IMR-90 (cell line): ENCODE measurements at regions not wholly inside any gene's neighbourhood (a gene's known extent, or its start where the extent isn't known, plus 50 kb on each side); places are given as distances from the start of the nearest gene placed in this dataset.

Source experiments
- ATAC-seq: fragments of 200-7000 bp; cut with Tn5 transposase; 2 replicates; pipeline ENCODE4 v1.9.1; 2020; ENCODE audit warnings: low read depth, mild to moderate bottlenecking, moderate library complexity
- BruUV-seq: library from RNA; stranded (reverse); fragments of 400-500 nt; replicated peaks from 2 replicates; lab custom pipeline; 2021; lab: Mats Ljungman, UMichigan
- CTCF ChIA-PET: fragments of 300-600 bp; formaldehyde crosslinking; extraction: SDS; loops from one replicate; lab custom pipeline; 2021; ENCODE audit warnings: antibody characterized with exemption; lab: Yijun Ruan, JAX
- POLR2A ChIA-PET: fragments of 300-600 bp; sonication (Branson Sonifier 250); formaldehyde crosslinking; loops from one replicate; lab custom pipeline; 2022; ENCODE audit warnings: antibody characterized with exemption; ENCODE audit not compliant: unreplicated experiment; lab: Charles Lee
- DNase-seq: peaks from one replicate; pipeline ENCODE4 v3.0.0; 2013
- H2AFZ ChIP-seq: replicated peaks from 2 replicates; pipeline ENCODE3; 2013; ENCODE audit warnings: low read length, mild to moderate bottlenecking; ENCODE audit not compliant: poor library complexity
- H2AK5ac ChIP-seq: 2 replicates; pipeline ENCODE4 v1.6.1; 2013; ENCODE audit warnings: low read depth, low read length, inconsistent platforms
- H2AK9ac ChIP-seq: replicated peaks from 2 replicates; pipeline ENCODE3; 2013; ENCODE audit warnings: mild to moderate bottlenecking, low read depth, low read length, moderate library complexity; ENCODE audit not compliant: poor library complexity
- H2BK120ac ChIP-seq: 2 replicates; pipeline ENCODE4 v1.6.1; 2013; ENCODE audit warnings: low read depth, low read length, inconsistent platforms
- H2BK15ac ChIP-seq: 3 replicates; pipeline ENCODE4 v1.6.1; 2013; ENCODE audit warnings: low read depth, low read length, inconsistent platforms
- H2BK20ac ChIP-seq: 2 replicates; pipeline ENCODE4 v1.6.1; 2013; ENCODE audit warnings: low read depth, mild to moderate bottlenecking, inconsistent platforms, low read length, moderate library complexity
- H2BK5ac ChIP-seq: 2 replicates; pipeline ENCODE4 v1.6.1; 2013; ENCODE audit warnings: mild to moderate bottlenecking, low read depth, low read length, inconsistent platforms; ENCODE audit not compliant: poor library complexity, severe bottlenecking
- H3K14ac ChIP-seq: replicated peaks from 2 replicates; pipeline ENCODE4 v1.6.1; 2013; ENCODE audit warnings: low read depth, low read length, inconsistent platforms
- H3K18ac ChIP-seq: 2 replicates; pipeline ENCODE4 v1.6.1; 2013; ENCODE audit warnings: low read depth, low read length, control low read depth
- H3K23ac ChIP-seq: 2 replicates; pipeline ENCODE4 v1.6.1; 2013; ENCODE audit warnings: low read depth, low read length, inconsistent platforms
- H3K27ac ChIP-seq: 2 replicates; pipeline ENCODE4 v1.5.1; 2013; ENCODE audit warnings: mild to moderate bottlenecking, control low read depth, low read length; ENCODE audit not compliant: insufficient read depth
- H3K27me3 ChIP-seq: 2 replicates; pipeline ENCODE4 v1.6.1; 2013; ENCODE audit warnings: low read length; ENCODE audit not compliant: control insufficient read depth, insufficient read depth
- H3K36me3 ChIP-seq: 2 replicates; pipeline ENCODE4 v1.6.1; 2013; ENCODE audit warnings: low read length, mixed read lengths; ENCODE audit not compliant: control insufficient read depth, insufficient read depth
- H3K4ac ChIP-seq: 2 replicates; pipeline ENCODE4 v1.6.1; 2013; ENCODE audit warnings: low read depth, low read length, inconsistent platforms
- H3K4me1 ChIP-seq: 2 replicates; pipeline ENCODE4 v1.6.1; 2013; ENCODE audit warnings: low read length, mixed read lengths; ENCODE audit not compliant: control insufficient read depth, insufficient read depth
- H3K4me2 ChIP-seq: 2 replicates; pipeline ENCODE4 v1.6.1; 2013; ENCODE audit warnings: low read depth, mild to moderate bottlenecking, control low read depth, low read length, moderate library complexity
- H3K4me3 ChIP-seq: 2 replicates; pipeline ENCODE4 v1.5.1; 2013; ENCODE audit warnings: low read depth, mild to moderate bottlenecking, control low read depth, low read length, moderate library complexity; ENCODE audit not compliant: insufficient read depth
- H3K56ac ChIP-seq: 2 replicates; pipeline ENCODE4 v1.6.1; 2013; ENCODE audit warnings: low read length, inconsistent platforms; ENCODE audit not compliant: insufficient read depth; ENCODE audit errors: extremely low read depth
- H3K79me1 ChIP-seq, 2 experiments: 2 replicates each; pipeline ENCODE4 v1.6.1; 2013; ENCODE audit warnings: low read length in 2 of 2, inconsistent platforms in 1 of 2, low read depth in 1 of 2
- H3K9ac ChIP-seq: 2 replicates; pipeline ENCODE4 v1.6.1; 2013; ENCODE audit warnings: low read depth, low read length, control low read depth
- H3K9me1 ChIP-seq: 2 replicates; pipeline ENCODE4 v1.6.1; 2013; ENCODE audit warnings: low read length, inconsistent platforms; ENCODE audit not compliant: insufficient read depth
- H3K9me3 ChIP-seq: 2 replicates; pipeline ENCODE4 v1.6.1; 2013; ENCODE audit warnings: low read length; ENCODE audit not compliant: control insufficient read depth, insufficient read depth
- H4K20me1 ChIP-seq: 2 replicates; pipeline ENCODE4 v1.6.1; 2013; ENCODE audit warnings: low read length, inconsistent platforms; ENCODE audit not compliant: insufficient read depth
- H4K5ac ChIP-seq: 2 replicates; pipeline ENCODE4 v1.6.1; 2013; ENCODE audit warnings: mild to moderate bottlenecking, low read depth, low read length, control low read depth
- H4K8ac ChIP-seq, 2 experiments: 2 replicates each; pipeline ENCODE4 v1.6.1; 2013; ENCODE audit warnings: low read depth in 2 of 2, low read length in 2 of 2, control low read depth in 1 of 2, inconsistent platforms in 1 of 2
- H4K91ac ChIP-seq: 2 replicates; pipeline ENCODE4 v1.6.1; 2013; ENCODE audit warnings: low read depth, low read length, inconsistent platforms; ENCODE audit not compliant: insufficient read depth
- BHLHE40 ChIP-seq: fragments of 150-350 bp; IDR thresholded peaks from 2 replicates; pipeline ENCODE4 v1.6.1; 2016; ENCODE audit warnings: mild to moderate bottlenecking, low read depth, low read length
- CEBPB ChIP-seq: IDR thresholded peaks from 2 replicates; pipeline ENCODE4 v1.6.1; 2012; ENCODE audit warnings: low read depth, low read length, improper control_type of control experiment
- FOS ChIP-seq: fragments of 150-350 bp; IDR thresholded peaks from 2 replicates; pipeline ENCODE4 v1.6.1; 2016; ENCODE audit warnings: low read depth, low read length
- MAFK ChIP-seq: IDR thresholded peaks from 2 replicates; pipeline ENCODE4 v1.6.1; 2012; ENCODE audit warnings: low read depth, low read length, improper control_type of control experiment
- MXI1 ChIP-seq: IDR thresholded peaks from 2 replicates; pipeline ENCODE4 v1.6.1; 2012; ENCODE audit warnings: low read depth, mild to moderate bottlenecking, low read length, moderate library complexity, borderline replicate concordance
- POLR2A ChIP-seq: IDR thresholded peaks from 2 replicates; pipeline ENCODE4 v1.6.1; 2012; ENCODE audit warnings: mild to moderate bottlenecking, low read depth, low read length
- SMC3 ChIP-seq: fragments of 150-350 bp; IDR thresholded peaks from 2 replicates; pipeline ENCODE4 v1.6.1; 2016; ENCODE audit warnings: low read depth, mild to moderate bottlenecking, antibody characterized with exemption, low read length, moderate library complexity
- dilution Hi-C: fragments of 300-500 bp; cut with HindIII; formaldehyde crosslinking; loops from one replicate; pipeline ENCODE4 v1.14.3; 2018; ENCODE audit warnings: low sequenced_read_pairs; ENCODE audit not compliant: unreplicated experiment
- in situ Hi-C: fragments of 300-500 bp; cut with MboI; formaldehyde crosslinking; loops from 3 replicates; pipeline ENCODE4 v1.14.3; 2019; ENCODE audit warnings: low sequenced_read_pairs, inconsistent platforms, mixed read lengths
- intact Hi-C: fragments of 100-400 bp; cut with micrococcal nuclease; formaldehyde crosslinking; loops from 2 replicates; pipeline ENCODE4 v1.10.0; 2022
- TF ChIP-seq, protein P1 (sequence below): fragments of 150-350 bp; IDR thresholded peaks from 2 replicates; pipeline ENCODE4 v1.6.1; 2016; ENCODE audit warnings: low read depth, mild to moderate bottlenecking, low read length, moderate library complexity, borderline replicate concordance
- TF ChIP-seq, protein P2 (sequence below): fragments of 150-350 bp; IDR thresholded peaks from 2 replicates; pipeline ENCODE4 v1.6.1; 2017; ENCODE audit warnings: mild to moderate bottlenecking, antibody characterized with exemption, low read length, low read depth
- TF ChIP-seq, protein P3 (sequence below): conservative IDR thresholded peaks from 2 replicates; pipeline ENCODE4 v1.5.1; 2012; ENCODE audit warnings: mild to moderate bottlenecking, low read depth, low read length, improper control_type of control experiment

DNA sequence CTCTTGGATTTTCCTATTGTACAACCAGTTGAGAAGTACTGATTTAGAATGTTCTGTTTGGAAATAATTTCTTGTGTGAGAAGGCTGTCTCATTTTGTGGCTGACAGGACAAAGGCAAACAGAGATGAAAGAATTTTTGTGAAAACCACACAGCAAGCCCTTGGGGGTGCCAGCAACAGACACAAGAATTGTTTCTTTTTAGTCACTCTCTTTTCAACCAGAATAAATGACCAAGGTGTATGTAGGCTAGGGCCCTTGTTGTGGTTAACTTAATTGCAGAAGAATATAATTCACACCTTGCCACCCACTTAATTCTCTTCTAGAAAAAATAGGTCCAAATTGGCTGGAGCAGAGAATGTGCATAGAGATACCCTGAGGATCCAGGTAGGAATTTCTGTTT lies 329.4 kb upstream of the TBC1D5 start:
- no peaks in the 10 kb centered on the region for H3K4me1 ChIP-seq
- no peak overlapping the region for H2AK9ac ChIP-seq
- H3K36me3 ChIP-seq: no peaks in the 10 kb centered on the region
- no peak overlapping the region for H2BK5ac ChIP-seq
- no peak overlapping the region for H3K23ac ChIP-seq
- in situ Hi-C loops (no loop called here), dilution Hi-C loops (no loop called here), intact Hi-C loops (no loop called here)
- H4K8ac ChIP-seq: no peak overlapping the region
- no TSS peak for BruUV-seq
- no peak for ATAC-seq
- H3K9ac ChIP-seq: no peak overlapping the region
- H4K20me1 ChIP-seq: no peaks in the 10 kb centered on the region
- H3K27me3 ChIP-seq: no peaks in the 10 kb centered on the region
- H2BK120ac ChIP-seq: no peak overlapping the region
- no peak overlapping the region for H3K4me2 ChIP-seq
- H2BK15ac ChIP-seq: no peak overlapping the region
- no peak overlapping the region for H4K91ac ChIP-seq
- no peak overlapping the region for H3K4ac ChIP-seq
- H3K4me3 ChIP-seq: no peak overlapping the region
- POLR2A ChIA-PET: no interaction called here
- no peak overlapping the region for H3K14ac ChIP-seq
- no peak overlapping the region for H3K27ac ChIP-seq
- H3K18ac ChIP-seq: no peak overlapping the region
- no peak overlapping the region for H2AFZ ChIP-seq
- H3K9me3 ChIP-seq: no peaks in the 10 kb centered on the region
- H3K56ac ChIP-seq: no peak overlapping the region
- no peak overlapping the region for H2AK5ac ChIP-seq
- TF ChIP-seq MAFK (no peak), BHLHE40 (no peak), MXI1 (no peak), SMC3 (no peak), FOS (no peak), CEBPB (no peak), POLR2A (no peak)
- TF ChIP-seq, protein P1, sequence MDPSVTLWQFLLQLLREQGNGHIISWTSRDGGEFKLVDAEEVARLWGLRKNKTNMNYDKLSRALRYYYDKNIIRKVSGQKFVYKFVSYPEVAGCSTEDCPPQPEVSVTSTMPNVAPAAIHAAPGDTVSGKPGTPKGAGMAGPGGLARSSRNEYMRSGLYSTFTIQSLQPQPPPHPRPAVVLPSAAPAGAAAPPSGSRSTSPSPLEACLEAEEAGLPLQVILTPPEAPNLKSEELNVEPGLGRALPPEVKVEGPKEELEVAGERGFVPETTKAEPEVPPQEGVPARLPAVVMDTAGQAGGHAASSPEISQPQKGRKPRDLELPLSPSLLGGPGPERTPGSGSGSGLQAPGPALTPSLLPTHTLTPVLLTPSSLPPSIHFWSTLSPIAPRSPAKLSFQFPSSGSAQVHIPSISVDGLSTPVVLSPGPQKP: no peak
- TF ChIP-seq, protein P2, sequence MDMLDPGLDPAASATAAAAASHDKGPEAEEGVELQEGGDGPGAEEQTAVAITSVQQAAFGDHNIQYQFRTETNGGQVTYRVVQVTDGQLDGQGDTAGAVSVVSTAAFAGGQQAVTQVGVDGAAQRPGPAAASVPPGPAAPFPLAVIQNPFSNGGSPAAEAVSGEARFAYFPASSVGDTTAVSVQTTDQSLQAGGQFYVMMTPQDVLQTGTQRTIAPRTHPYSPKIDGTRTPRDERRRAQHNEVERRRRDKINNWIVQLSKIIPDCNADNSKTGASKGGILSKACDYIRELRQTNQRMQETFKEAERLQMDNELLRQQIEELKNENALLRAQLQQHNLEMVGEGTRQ: no peak
- TF ChIP-seq, protein P3, sequence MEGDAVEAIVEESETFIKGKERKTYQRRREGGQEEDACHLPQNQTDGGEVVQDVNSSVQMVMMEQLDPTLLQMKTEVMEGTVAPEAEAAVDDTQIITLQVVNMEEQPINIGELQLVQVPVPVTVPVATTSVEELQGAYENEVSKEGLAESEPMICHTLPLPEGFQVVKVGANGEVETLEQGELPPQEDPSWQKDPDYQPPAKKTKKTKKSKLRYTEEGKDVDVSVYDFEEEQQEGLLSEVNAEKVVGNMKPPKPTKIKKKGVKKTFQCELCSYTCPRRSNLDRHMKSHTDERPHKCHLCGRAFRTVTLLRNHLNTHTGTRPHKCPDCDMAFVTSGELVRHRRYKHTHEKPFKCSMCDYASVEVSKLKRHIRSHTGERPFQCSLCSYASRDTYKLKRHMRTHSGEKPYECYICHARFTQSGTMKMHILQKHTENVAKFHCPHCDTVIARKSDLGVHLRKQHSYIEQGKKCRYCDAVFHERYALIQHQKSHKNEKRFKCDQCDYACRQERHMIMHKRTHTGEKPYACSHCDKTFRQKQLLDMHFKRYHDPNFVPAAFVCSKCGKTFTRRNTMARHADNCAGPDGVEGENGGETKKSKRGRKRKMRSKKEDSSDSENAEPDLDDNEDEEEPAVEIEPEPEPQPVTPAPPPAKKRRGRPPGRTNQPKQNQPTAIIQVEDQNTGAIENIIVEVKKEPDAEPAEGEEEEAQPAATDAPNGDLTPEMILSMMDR: no peak
- DNase-seq: no peak
- no peak overlapping the region for H2BK20ac ChIP-seq
- H3K9me1 ChIP-seq: no peaks in the 10 kb centered on the region
- H3K79me1 ChIP-seq: no peaks in the 10 kb centered on the region
- no peak overlapping the region for H4K5ac ChIP-seq
- CTCF ChIA-PET: no interaction called here
